Gastroesophageal sphincter (tissue), 4 donors: ENCODE measurements at regions not wholly inside any gene's neighbourhood (a gene's known extent, or its start where the extent isn't known, plus 50 kb on each side); places are given as distances from the start of the nearest gene placed in this dataset.

Experiments used
- ATAC-seq: fragments of 150-250 bp; one replicate; pipeline ENCODE4 v1.9.1; 2016; ENCODE audit warnings: mild to moderate bottlenecking, moderate library complexity
- H3K27ac ChIP-seq, 4 donors: fragments of 200-600 bp; sonication (generic) in 3 of 4; 1 replicate in 3 of 4; 2 replicates in 1 of 4; pipeline ENCODE4 v1.5.1; 2016 to 2019
- H3K27me3 ChIP-seq: fragments of 200-600 bp; sonication (generic); one replicate; pipeline ENCODE4 v1.5.1; 2019
- H3K36me3 ChIP-seq, 2 donors: fragments of 200-600 bp; sonication (generic); one replicate each; pipeline ENCODE4 v1.5.1; 2019; ENCODE audit warnings: control low read depth in 1 of 2
- H3K4me1 ChIP-seq, 3 donors: fragments of 200-600 bp; sonication (generic); 1 replicate in 2 of 3; 2 replicates in 1 of 3; pipeline ENCODE4 v1.5.1; 2016 to 2019; ENCODE audit warnings: control low read depth in 2 of 3
- H3K4me3 ChIP-seq, 2 donors: fragments of 200-600 bp; sonication (generic); one replicate each; pipeline ENCODE4 v1.5.1; 2019; ENCODE audit warnings: mild to moderate bottlenecking in 1 of 2, moderate library complexity in 1 of 2
- H3K9me3 ChIP-seq, 3 donors: fragments of 200-600 bp; sonication (generic); one replicate each; pipeline ENCODE4 v1.5.1; 2017 to 2019; ENCODE audit warnings: control low read depth in 2 of 3
- EP300 ChIP-seq: sonication (generic); formaldehyde crosslinking; IDR thresholded peaks from one replicate; pipeline ENCODE4 v1.6.1; 2017; ENCODE audit warnings: antibody characterized with exemption, mild to moderate bottlenecking
- POLR2A ChIP-seq, 2 donors: fragments of 450-650 bp; IDR thresholded peaks; one replicate each; pipeline ENCODE4 v1.6.1; 2017; ENCODE audit warnings: antibody characterized with exemption in 2 of 2, mild to moderate bottlenecking in 2 of 2, moderate library complexity in 1 of 2
- POLR2AphosphoS5 ChIP-seq: sonication (generic); formaldehyde crosslinking; IDR thresholded peaks from one replicate; pipeline ENCODE4 v1.6.1; 2017; ENCODE audit warnings: antibody characterized with exemption
- WGBS, 2 donors: methylation state at CpG; one replicate each; pipeline ENCODE4 v1.1.5; 2018; ENCODE audit warnings: low coverage in 1 of 2; 5-methylcytosine and 5-hydroxymethylcytosine counted together
- TF ChIP-seq, protein P1 (sequence below), 4 experiments: fragments of 200-600 bp in 2 of 4; fragments of 450-650 bp in 2 of 4; sonication (generic) in 1 of 4; IDR thresholded peaks; one replicate each; pipeline ENCODE4 v1.5.1; 2017 to 2019; ENCODE audit warnings: antibody characterized with exemption in 4 of 4, mild to moderate bottlenecking in 2 of 4, moderate library complexity in 2 of 4

DNA sequence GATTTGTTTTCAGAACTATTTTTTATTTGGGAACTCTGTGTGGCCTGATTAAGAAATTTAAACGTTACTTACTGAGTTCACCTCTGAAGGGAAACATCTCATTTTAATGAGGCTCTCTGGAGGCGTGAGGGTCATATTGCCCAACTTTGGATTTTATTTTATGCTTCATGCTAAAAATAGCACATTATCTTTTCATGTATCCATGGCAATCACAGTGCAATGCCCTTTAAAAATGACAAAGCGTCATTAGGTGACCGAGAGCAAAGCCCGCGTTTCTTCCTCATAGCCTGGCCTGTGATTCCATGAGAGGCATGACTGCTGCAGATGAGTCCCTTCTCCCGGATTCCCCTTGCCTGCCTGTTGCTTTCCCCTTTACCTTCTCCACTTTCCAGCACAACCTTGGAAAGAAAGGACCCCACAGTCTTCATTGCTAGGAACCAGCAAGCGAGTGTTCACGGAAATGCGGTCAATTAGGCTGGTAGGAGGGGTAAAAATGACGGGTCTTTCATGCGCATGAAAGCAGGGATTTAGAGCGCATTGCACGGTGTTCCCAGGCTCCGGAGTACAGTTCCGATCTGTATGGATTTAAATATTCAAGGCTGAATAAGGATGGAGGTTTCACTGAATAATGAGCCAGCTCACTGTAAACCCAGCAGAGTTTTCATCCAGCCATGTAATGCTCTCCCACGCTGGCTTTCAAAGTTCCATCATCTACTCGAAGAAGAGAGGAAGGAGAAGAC, 98.2 kb upstream of the PITRM1 start:
- 69 to 75% methylated on average over 14 to 15 of the region's 18 CpGs for WGBS, 2 donors
- TF ChIP-seq POLR2AphosphoS5 = no peak
- Histone ChIP-seq H3K4me3 (no peak overlapping the region), H3K27me3 (no peaks in the 10 kb centered on the region), H3K4me1 (peaks cover 0 to 8% (median 0%) of the 10 kb centered on the region in 3 donors), H3K36me3 (no peaks in the 10 kb centered on the region), H3K9me3 (no peaks in the 10 kb centered on the region), H3K27ac (no peak overlapping the region)
- no peak for ATAC-seq

DNA sequence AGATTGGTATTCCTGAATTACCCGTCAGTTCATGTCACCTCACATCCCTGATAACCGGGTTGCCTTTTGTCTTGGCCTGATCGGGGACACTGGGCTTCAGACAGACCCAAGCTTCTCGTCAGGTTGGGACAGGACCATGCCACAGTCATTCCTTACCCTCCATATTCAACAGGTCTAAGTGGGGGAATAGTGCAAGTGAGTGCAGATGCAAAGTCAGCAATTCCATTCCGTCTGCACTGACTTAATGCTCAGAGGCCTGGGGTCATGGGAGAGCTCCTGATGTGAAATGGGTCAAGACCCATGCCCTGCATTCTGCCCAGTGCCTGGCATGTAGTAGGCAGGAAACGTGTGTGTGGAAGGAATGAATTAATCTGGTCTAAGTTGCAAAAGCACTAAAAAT, 95.4 kb upstream of the PITRM1 start:
- Histone ChIP-seq H3K4me1 (peaks cover 0 to 8% (median 0%) of the 10 kb centered on the region in 3 donors), H3K4me3 (no peak overlapping the region), H3K27ac (no peak overlapping the region), H3K36me3 (no peaks in the 10 kb centered on the region), H3K27me3 (no peaks in the 10 kb centered on the region), H3K9me3 (no peaks in the 10 kb centered on the region)
- 100% methylated on average over 1 to 2 of the region's 6 CpGs for WGBS, 2 donors
- ATAC-seq = no peak
- TF ChIP-seq POLR2A (IDR thresholded peaks at IDR 0.05) (no peak), EP300 (no peak), POLR2AphosphoS5 (no peak)
- TF ChIP-seq, protein P1, sequence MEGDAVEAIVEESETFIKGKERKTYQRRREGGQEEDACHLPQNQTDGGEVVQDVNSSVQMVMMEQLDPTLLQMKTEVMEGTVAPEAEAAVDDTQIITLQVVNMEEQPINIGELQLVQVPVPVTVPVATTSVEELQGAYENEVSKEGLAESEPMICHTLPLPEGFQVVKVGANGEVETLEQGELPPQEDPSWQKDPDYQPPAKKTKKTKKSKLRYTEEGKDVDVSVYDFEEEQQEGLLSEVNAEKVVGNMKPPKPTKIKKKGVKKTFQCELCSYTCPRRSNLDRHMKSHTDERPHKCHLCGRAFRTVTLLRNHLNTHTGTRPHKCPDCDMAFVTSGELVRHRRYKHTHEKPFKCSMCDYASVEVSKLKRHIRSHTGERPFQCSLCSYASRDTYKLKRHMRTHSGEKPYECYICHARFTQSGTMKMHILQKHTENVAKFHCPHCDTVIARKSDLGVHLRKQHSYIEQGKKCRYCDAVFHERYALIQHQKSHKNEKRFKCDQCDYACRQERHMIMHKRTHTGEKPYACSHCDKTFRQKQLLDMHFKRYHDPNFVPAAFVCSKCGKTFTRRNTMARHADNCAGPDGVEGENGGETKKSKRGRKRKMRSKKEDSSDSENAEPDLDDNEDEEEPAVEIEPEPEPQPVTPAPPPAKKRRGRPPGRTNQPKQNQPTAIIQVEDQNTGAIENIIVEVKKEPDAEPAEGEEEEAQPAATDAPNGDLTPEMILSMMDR (IDR thresholded peaks at IDR 0.05) = no peak

DNA sequence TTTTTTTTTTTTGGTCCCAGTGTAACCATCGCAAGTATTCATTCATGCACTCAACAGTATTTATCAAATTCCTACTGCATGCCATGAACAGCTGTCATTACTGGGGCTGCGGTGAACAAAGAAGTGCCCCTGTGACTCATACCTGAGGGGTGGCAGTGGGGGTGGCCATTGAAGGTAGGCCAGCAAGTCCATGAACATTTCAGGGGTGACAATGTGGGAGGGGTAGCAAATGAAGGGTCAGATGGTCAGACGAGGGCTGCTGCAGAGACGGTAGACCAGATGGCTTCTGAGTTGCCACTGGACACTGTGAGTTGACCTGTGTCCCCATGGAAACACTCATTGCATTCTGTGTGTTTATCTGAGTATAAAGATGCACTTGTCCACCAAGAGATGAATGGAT, 92.5 kb upstream of the PITRM1 start:
- WGBS, 2 donors = 59 to 73% methylated on average over 2 to 4 of the region's 4 CpGs
- Histone ChIP-seq H3K27me3 (no peaks in the 10 kb centered on the region), H3K4me1 (no peaks in the 10 kb centered on the region), H3K36me3 (no peaks in the 10 kb centered on the region), H3K4me3 (no peak overlapping the region), H3K27ac (peak overlapping the region in 2 of 4 donors; percentile 24 to 34), H3K9me3 (no peaks in the 10 kb centered on the region)
- ATAC-seq = no peak
- TF ChIP-seq, protein P1 (IDR thresholded peaks at IDR 0.05) = no peak
- TF ChIP-seq POLR2AphosphoS5 (no peak), EP300 (no peak), POLR2A (IDR thresholded peaks at IDR 0.05) (no peak)

DNA sequence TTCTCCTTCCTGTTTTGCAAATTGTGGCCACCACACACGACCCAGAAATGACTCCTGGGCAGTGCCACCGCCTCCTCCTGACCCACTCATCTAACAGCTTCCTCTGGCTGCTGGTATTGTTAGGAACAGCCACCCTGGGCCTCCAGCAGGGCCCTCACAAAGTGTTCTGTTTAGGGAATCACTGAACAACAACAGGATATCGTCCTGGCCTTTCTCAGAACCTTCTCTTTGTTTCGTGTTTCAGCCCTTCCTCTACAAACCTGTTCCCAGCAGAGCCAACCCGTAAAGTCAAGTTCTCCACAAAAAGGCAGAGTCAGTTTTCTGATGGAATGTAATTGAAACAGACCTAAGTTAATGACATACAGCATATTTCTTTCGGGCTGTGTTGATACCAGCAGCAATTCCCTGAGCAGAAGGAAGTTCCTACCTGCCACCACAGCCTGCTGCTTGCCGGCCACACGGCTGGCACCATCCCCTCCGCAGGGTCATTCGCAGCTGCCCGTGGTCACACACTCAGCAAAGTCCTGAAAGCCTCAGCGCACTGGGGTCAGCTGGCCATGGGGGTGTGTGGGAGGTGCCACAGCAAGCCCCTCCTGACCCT, 91.7 kb upstream of the PITRM1 start:
- TF ChIP-seq EP300 = no peak
- TF ChIP-seq POLR2AphosphoS5 = no peak
- TF ChIP-seq POLR2A (IDR thresholded peaks at IDR 0.05) = no peak
- TF ChIP-seq, protein P1 (IDR thresholded peaks at IDR 0.05) = no peak
- Histone ChIP-seq H3K4me3 (no peak overlapping the region), H3K4me1 (no peaks in the 10 kb centered on the region), H3K9me3 (no peaks in the 10 kb centered on the region), H3K27ac (peak overlapping the region in 3 of 4 donors; percentile 34 to 54 (median 34)), H3K36me3 (no peaks in the 10 kb centered on the region), H3K27me3 (no peaks in the 10 kb centered on the region)
- WGBS, 2 donors = 77 to 83% methylated on average over 3 to 4 of the region's 12 CpGs
- ATAC-seq = peak; percentile 68

DNA sequence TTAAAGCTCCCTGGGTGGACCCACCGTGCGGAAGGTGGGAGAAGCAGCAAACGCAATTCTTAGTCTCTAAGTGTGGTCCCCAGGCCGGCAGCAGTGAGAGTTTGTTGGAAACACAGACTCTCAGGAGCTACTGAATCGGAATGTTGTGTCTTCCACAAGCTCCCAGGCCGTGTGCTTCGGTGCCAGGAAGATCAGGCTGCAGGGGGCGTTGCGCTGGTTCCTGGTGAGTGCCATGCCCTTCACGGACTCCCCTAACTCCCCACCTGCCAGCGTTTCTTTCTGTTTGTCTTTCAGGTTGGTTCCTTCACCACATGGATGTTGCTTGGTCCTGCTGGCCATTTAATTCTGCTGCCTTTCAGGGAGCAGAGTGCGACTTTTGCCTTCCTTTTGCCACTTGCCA, 91.2 kb upstream of the PITRM1 start:
- WGBS, 2 donors = 85% methylated on average over 12 of the region's 12 CpGs; no CpG with 5 or more reads in 1 of the 2 donors
- Histone ChIP-seq H3K4me1 (no peaks in the 10 kb centered on the region), H3K27me3 (no peaks in the 10 kb centered on the region), H3K4me3 (no peak overlapping the region), H3K9me3 (no peaks in the 10 kb centered on the region), H3K36me3 (no peaks in the 10 kb centered on the region), H3K27ac (peak overlapping the region in 2 of 4 donors; percentile 34)
- TF ChIP-seq POLR2A (IDR thresholded peaks at IDR 0.05) = no peak
- ATAC-seq = no peak

DNA sequence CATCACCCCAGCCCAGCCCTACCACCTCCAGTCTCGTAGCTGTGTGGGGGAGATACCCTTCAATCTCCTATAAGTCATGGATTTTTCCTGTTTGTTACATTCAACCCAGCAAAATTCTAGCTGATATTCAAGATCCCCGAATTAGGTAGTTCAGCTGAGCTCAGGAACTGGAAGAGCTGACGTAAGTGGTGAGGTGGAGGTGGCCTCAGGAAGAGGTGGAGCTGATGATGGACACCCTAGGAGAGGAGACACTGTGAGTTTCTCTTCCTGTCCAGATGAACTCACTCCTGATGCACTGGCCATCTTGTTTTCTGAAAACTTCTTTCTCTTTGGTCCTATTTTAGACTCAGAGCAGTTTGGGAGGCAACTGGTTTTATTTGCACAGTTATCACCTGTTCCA, 90.5 kb upstream of the PITRM1 start:
- 0 to 64% methylated on average over 1 to 3 of the region's 3 CpGs for WGBS, 2 donors
- H3K27ac ChIP-seq = peak overlapping the region in 1 of 4 donors; percentile 34
- ATAC-seq = no peak

More for the DNA sequence above, 90.5 kb upstream of the PITRM1 start:
- no peak overlapping the region for H3K4me3 ChIP-seq
- no peaks in the 10 kb centered on the region for H3K36me3 ChIP-seq
- H3K9me3 ChIP-seq = no peaks in the 10 kb centered on the region
- TF ChIP-seq, protein P1 (IDR thresholded peaks at IDR 0.05) = no peak
- TF ChIP-seq EP300 (no peak), POLR2A (IDR thresholded peaks at IDR 0.05) (no peak), POLR2AphosphoS5 (no peak)
- no peaks in the 10 kb centered on the region for H3K4me1 ChIP-seq
- H3K27me3 ChIP-seq = no peaks in the 10 kb centered on the region
